Lower leg skin (tissue), 4 donors: ENCODE measurements at regions not wholly inside any gene's neighbourhood (a gene's known extent, or its start where the extent isn't known, plus 50 kb on each side); places are given as distances from the start of the nearest gene placed in this dataset.

Experiments
- DNase-seq, 2 donors: peaks; one replicate each; pipeline ENCODE4 v3.0.0-alpha.2; 2019; ENCODE audit warnings: low spot score in 2 of 2
- H3K4me3 ChIP-seq: fragments of 200-600 bp; sonication (generic); 2 replicates; pipeline ENCODE4 v1.5.1; 2017; ENCODE audit warnings: mild to moderate bottlenecking, low read depth; ENCODE audit not compliant: poor library complexity, severe bottlenecking
- CTCF ChIP-seq, 3 donors: fragments of 450-650 bp; IDR thresholded peaks; one replicate each; pipeline ENCODE4 v1.5.1; 2016; ENCODE audit warnings: antibody characterized with exemption in 3 of 3, mild to moderate bottlenecking in 3 of 3, moderate library complexity in 2 of 3
- POLR2A ChIP-seq, 2 donors: fragments of 450-650 bp; IDR thresholded peaks; one replicate each; pipeline ENCODE4 v1.6.1; 2016 to 2017; ENCODE audit warnings: antibody characterized with exemption in 2 of 2, mild to moderate bottlenecking in 1 of 2, moderate library complexity in 1 of 2
- WGBS, 2 donors: methylation state at CpG; one replicate each; pipeline ENCODE4 v1.1.5; 2018; 5-methylcytosine and 5-hydroxymethylcytosine counted together
- intact Hi-C: fragments of 100-400 bp; cut with DNase I; formaldehyde crosslinking; loops from one replicate; pipeline ENCODE4 v1.15.0; 2023; ENCODE audit warnings: low total_unique reads

- no peak overlapping the region for H3K4me3 ChIP-seq
- WGBS, 2 donors: 84 to 85% methylated on average over 2 of the region's 2 CpGs
- DNase-seq: no peak
- TF ChIP-seq CTCF (IDR thresholded peaks at IDR 0.05): no peak
- no peak for TF ChIP-seq POLR2A (IDR thresholded peaks at IDR 0.05)
- intact Hi-C loops: no loop called here
Measured at GRCh38 chr1:191974004-191974403, 184.3 kb upstream of the RGS18 start.

- intact Hi-C loops: no loop called here
- DNase-seq: no peak
- no peak for TF ChIP-seq CTCF (IDR thresholded peaks at IDR 0.05)
- no peak for TF ChIP-seq POLR2A (IDR thresholded peaks at IDR 0.05)
- WGBS, 2 donors: 66 to 68% methylated on average over 1 of the region's 1 CpG
- no peak overlapping the region for H3K4me3 ChIP-seq
Measured at GRCh38 chr1:191977874-191978506, 180.3 kb upstream of the RGS18 start.

- WGBS, 2 donors: 70 to 75% methylated on average over 6 of the region's 6 CpGs
- TF ChIP-seq CTCF (IDR thresholded peaks at IDR 0.05) (no peak), POLR2A (IDR thresholded peaks at IDR 0.05) (no peak)
- intact Hi-C loops: no loop called here
- no peak overlapping the region for H3K4me3 ChIP-seq
- DNase-seq: no peak
Measured at GRCh38 chr1:191984856-191985255, 173.4 kb upstream of the RGS18 start.

GRCh38 chr1:191992118-191992517 is 166.1 kb upstream of the RGS18 start:
- no peak for DNase-seq

GRCh38 chr1:191993549-191993948 is 164.7 kb upstream of the RGS18 start:
- TF ChIP-seq CTCF (IDR thresholded peaks at IDR 0.05) (no peak), POLR2A (IDR thresholded peaks at IDR 0.05) (no peak)
- intact Hi-C loops: no loop called here
- DNase-seq: no peak
- no peak overlapping the region for H3K4me3 ChIP-seq
- WGBS, 2 donors: 63 to 65% methylated on average over 2 of the region's 2 CpGs

More at GRCh38 chr1:191992118-191992517, 166.1 kb upstream of the RGS18 start:
- no peak for TF ChIP-seq POLR2A (IDR thresholded peaks at IDR 0.05)
- no peak overlapping the region for H3K4me3 ChIP-seq
- intact Hi-C loops: no loop called here

GRCh38 chr1:192002063-192002462 is 156.2 kb upstream of the RGS18 start:
- no peak overlapping the region for H3K4me3 ChIP-seq
- DNase-seq: no peak
- intact Hi-C loops: no loop called here
- no peak for TF ChIP-seq CTCF (IDR thresholded peaks at IDR 0.05)
- TF ChIP-seq POLR2A (IDR thresholded peaks at IDR 0.05): no peak
- 87 to 93% methylated on average over 3 of the region's 3 CpGs for WGBS, 2 donors
